ENCODE measurements at regions not wholly inside any gene's neighbourhood (a gene's known extent, or its start where the extent isn't known, plus 50 kb on each side); places are given as distances from the start of the nearest gene placed in this dataset.

- TF ChIP-seq CTCF (IDR thresholded peaks at IDR 0.05) (no peak), TAF1 (IDR thresholded peaks at IDR 0.05; ENCODE audit: borderline replicate concordance, low read depth, low read length) (no peak), RFX5 (IDR thresholded peaks at IDR 0.05; ENCODE audit: low read length) (no peak), MXI1 (IDR thresholded peaks at IDR 0.05; ENCODE audit: low read depth, low read length) (no peak)
These were observed 75.3 kb upstream of the MYOCD start for GRCh38 chr17:12590417-12590816.

Data from SK-N-SH (cell line).